Astrocyte (in vitro differentiated cells and primary cell): ENCODE measurements at regions not wholly inside any gene's neighbourhood (a gene's known extent, or its start where the extent isn't known, plus 50 kb on each side); places are given as distances from the start of the nearest gene placed in this dataset.

Experiments
- EZH2 ChIP-seq: IDR thresholded peaks from 2 replicates; pipeline ENCODE4 v1.6.1; 2012; ENCODE audit warnings: mild to moderate bottlenecking, low read length, inconsistent platforms; ENCODE audit not compliant: insufficient read depth
- TF ChIP-seq, protein P1 (sequence below): IDR thresholded peaks from 2 replicates; pipeline ENCODE4 v1.5.1; 2011; ENCODE audit warnings: low read depth, mild to moderate bottlenecking, inconsistent platforms, low read length, moderate library complexity; ENCODE audit not compliant: insufficient read depth

- TF ChIP-seq, protein P1, sequence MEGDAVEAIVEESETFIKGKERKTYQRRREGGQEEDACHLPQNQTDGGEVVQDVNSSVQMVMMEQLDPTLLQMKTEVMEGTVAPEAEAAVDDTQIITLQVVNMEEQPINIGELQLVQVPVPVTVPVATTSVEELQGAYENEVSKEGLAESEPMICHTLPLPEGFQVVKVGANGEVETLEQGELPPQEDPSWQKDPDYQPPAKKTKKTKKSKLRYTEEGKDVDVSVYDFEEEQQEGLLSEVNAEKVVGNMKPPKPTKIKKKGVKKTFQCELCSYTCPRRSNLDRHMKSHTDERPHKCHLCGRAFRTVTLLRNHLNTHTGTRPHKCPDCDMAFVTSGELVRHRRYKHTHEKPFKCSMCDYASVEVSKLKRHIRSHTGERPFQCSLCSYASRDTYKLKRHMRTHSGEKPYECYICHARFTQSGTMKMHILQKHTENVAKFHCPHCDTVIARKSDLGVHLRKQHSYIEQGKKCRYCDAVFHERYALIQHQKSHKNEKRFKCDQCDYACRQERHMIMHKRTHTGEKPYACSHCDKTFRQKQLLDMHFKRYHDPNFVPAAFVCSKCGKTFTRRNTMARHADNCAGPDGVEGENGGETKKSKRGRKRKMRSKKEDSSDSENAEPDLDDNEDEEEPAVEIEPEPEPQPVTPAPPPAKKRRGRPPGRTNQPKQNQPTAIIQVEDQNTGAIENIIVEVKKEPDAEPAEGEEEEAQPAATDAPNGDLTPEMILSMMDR, result no peak
- TF ChIP-seq EZH2, result no peak
Measured at GRCh38 chr14:43479596-43480195, 1027.4 kb downstream of the FSCB start.
